Activated T-helper 1 cell treated with anti-CD3 and anti-CD28 coated beads, Interleukin-12 subunit alpha, Interleukin-12 subunit beta, Interleukin-2, Interleukin-4 antibody, amounts not matched to agents 30 ng/mL and 10 ng/mL and 1 ng/mL, durations not matched to agents 14 hours and 24 hours and 36 hours (primary cell): ENCODE measurements at regions not wholly inside any gene's neighbourhood (a gene's known extent, or its start where the extent isn't known, plus 50 kb on each side); places are given as distances from the start of the nearest gene placed in this dataset.

Experiments used
- DNase-seq: peaks from one replicate; pipeline ENCODE4 v3.0.0; 2021; ENCODE audit warnings: low spot score
- H3K27ac Mint-ChIP-seq: one replicate; pipeline ENCODE4 v1.8.0; 2021; ENCODE audit warnings: mild to moderate bottlenecking, mixed read lengths
- H3K27me3 Mint-ChIP-seq: one replicate; pipeline ENCODE4 v1.8.0; 2022; ENCODE audit warnings: mild to moderate bottlenecking, moderate library complexity, mixed read lengths; ENCODE audit not compliant: insufficient read depth
- H3K36me3 Mint-ChIP-seq: one replicate; pipeline ENCODE4 v1.8.0; 2021; ENCODE audit warnings: low read depth, mixed read lengths
- H3K4me1 Mint-ChIP-seq: one replicate; pipeline ENCODE4 v1.8.0; 2021; ENCODE audit warnings: low read depth, mixed read lengths
- H3K4me3 Mint-ChIP-seq: one replicate; pipeline ENCODE4 v1.8.0; 2021; ENCODE audit warnings: mild to moderate bottlenecking, moderate library complexity, mixed read lengths
- H3K9me3 Mint-ChIP-seq: one replicate; pipeline ENCODE4 v1.8.0; 2021; ENCODE audit warnings: mixed read lengths
- intact Hi-C: fragments of 100-400 bp; cut with micrococcal nuclease; formaldehyde crosslinking; loops from one replicate; pipeline ENCODE4 v1.15.1; 2024

DNA sequence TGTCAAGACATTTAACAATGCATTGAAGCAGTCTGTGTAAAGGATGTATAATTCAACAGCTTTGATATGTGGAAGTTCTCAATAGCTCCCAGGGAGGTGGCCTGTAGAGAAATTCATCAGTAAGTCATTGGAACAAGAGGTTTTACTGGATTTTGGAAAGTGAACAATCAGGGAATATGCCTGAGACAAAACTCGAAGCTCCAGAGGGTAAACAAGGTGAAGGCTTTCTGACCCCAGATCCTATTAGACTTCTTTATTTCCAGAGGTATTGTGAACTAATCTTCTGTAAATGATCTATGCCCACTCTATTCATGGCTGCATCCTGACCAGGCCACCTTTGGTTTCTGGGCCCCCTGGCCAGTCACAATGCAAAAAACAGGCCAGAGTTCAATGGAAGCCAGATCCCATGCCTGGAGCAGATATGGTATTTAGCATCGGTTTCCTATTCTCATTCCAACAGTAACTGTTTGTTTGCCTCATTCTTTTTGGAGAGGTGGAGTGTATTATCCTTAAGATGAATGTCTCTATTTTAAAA lies 177.3 kb downstream of the SATB1 start:
- H3K27ac Mint-ChIP-seq = no peak overlapping the region
- H3K9me3 Mint-ChIP-seq = no peaks in the 10 kb centered on the region
- H3K36me3 Mint-ChIP-seq = no peaks in the 10 kb centered on the region
- H3K4me1 Mint-ChIP-seq = no peaks in the 10 kb centered on the region
- no peak overlapping the region for H3K4me3 Mint-ChIP-seq
- peaks cover 4% of the 10 kb centered on the region for H3K27me3 Mint-ChIP-seq
- intact Hi-C loops = no loop called here
- DNase-seq = no peak

- no peak for DNase-seq
- H3K27ac Mint-ChIP-seq = no peak overlapping the region
- intact Hi-C loops = no loop called here
- H3K27me3 Mint-ChIP-seq = peaks cover 4% of the 10 kb centered on the region
- no peak overlapping the region for H3K4me3 Mint-ChIP-seq
- no peaks in the 10 kb centered on the region for H3K9me3 Mint-ChIP-seq
- no peaks in the 10 kb centered on the region for H3K36me3 Mint-ChIP-seq
- no peaks in the 10 kb centered on the region for H3K4me1 Mint-ChIP-seq
Observed at GRCh38 chr3:18247139-18247695, 177.9 kb downstream of the SATB1 start.

- no peak overlapping the region for H3K4me3 Mint-ChIP-seq
- no peaks in the 10 kb centered on the region for H3K9me3 Mint-ChIP-seq
- DNase-seq = no peak
- H3K36me3 Mint-ChIP-seq = no peaks in the 10 kb centered on the region
- intact Hi-C loops = no loop called here
- peaks cover 7% of the 10 kb centered on the region for H3K27me3 Mint-ChIP-seq
- no peaks in the 10 kb centered on the region for H3K4me1 Mint-ChIP-seq
- H3K27ac Mint-ChIP-seq = no peak overlapping the region
Observed at GRCh38 chr3:18246336-18247060, 178.6 kb downstream of the SATB1 start.

- Mint-ChIP-seq H3K36me3 (no peaks in the 10 kb centered on the region), H3K4me3 (no peak overlapping the region), H3K27me3 (peaks cover 7% of the 10 kb centered on the region), H3K27ac (no peak overlapping the region), H3K4me1 (no peaks in the 10 kb centered on the region), H3K9me3 (no peaks in the 10 kb centered on the region)
- DNase-seq = no peak
- intact Hi-C loops = no loop called here
Observed at GRCh38 chr3:18245721-18246120, 179.4 kb downstream of the SATB1 start.

GRCh38 chr3:18241837-18242236 lies 183.3 kb downstream of the SATB1 start:
- Mint-ChIP-seq H3K4me1 (peaks cover 4% of the 10 kb centered on the region), H3K4me3 (no peak overlapping the region), H3K27ac (no peak overlapping the region), H3K9me3 (no peaks in the 10 kb centered on the region), H3K27me3 (peaks cover 11% of the 10 kb centered on the region), H3K36me3 (no peaks in the 10 kb centered on the region)
- intact Hi-C loops = no loop called here
- no peak for DNase-seq

DNA sequence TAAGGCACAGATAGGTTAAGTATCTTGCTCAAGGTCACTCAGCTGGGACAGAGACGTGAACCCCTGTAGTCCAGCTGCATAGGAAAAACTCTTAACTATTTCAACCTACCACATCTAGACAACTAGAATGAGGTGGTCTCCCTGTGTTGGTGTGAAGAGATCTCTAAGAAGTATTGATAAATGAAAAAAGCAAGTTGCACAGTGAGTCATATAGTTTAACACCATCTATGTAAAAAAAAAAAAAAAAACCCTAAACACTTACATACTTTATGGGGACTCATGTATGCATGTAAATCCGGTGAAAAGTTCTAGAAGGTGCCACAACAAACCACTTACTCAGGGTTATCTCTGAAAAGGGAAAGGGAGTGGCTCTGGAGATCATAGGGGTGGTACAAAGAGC lies 185.5 kb downstream of the SATB1 start:
- Mint-ChIP-seq H3K4me3 (no peak overlapping the region), H3K27me3 (peaks cover 11% of the 10 kb centered on the region), H3K27ac (no peak overlapping the region), H3K9me3 (no peaks in the 10 kb centered on the region), H3K36me3 (no peaks in the 10 kb centered on the region), H3K4me1 (peaks cover 4% of the 10 kb centered on the region)
- DNase-seq = no peak
- intact Hi-C loops = no loop called here

DNA sequence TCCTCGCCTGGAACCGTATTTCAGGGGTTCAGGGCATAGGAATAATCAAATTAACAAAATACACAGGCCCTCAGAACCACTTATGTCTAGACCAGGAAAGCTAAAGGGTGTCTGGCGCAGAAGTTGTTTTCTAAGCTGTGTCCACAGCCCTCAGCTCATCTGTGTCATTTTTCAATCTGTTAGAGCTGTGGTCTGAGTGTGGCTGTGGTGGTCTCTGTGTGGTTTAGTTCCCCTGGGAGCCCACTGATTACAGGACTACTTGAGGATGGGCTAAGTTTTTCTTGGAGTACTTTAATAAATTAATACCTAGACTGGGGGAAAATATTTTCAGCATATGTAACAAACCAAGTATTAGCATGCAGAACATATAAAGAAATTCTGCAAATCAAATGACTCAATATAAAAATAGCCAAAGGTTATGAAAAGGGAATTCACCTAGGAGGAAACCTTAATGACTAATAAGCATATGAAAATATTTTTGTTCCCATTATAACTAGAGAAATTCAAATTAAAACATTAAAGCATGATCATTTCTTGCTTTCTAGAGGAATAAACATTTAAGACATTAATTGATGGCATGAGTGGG lies 186.3 kb downstream of the SATB1 start:
- Mint-ChIP-seq H3K4me1 (peaks cover 4% of the 10 kb centered on the region), H3K27me3 (peaks cover 11% of the 10 kb centered on the region), H3K36me3 (no peaks in the 10 kb centered on the region), H3K9me3 (no peaks in the 10 kb centered on the region), H3K27ac (no peak overlapping the region), H3K4me3 (no peak overlapping the region)
- intact Hi-C loops = no loop called here
- no peak for DNase-seq

DNA sequence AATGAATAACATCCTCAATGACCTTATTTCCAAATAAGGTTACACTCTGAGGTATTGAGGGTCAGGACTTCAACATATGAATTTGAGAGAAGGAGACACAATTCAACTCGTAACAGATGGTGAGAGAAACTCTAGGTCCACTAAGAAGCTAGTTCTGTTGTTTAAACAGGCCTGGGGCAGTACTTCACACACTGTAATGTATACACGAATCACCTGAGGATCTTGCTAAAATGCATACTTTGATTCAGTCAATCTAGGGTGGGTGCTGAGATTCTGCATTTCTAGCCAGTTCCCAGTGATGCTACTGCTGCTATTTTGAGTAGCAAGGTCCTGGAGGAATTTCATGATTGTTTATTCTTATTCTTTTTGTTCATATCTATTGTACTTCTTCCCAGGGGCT lies 186.8 kb downstream of the SATB1 start:
- no peak overlapping the region for H3K27ac Mint-ChIP-seq
- H3K27me3 Mint-ChIP-seq = peaks cover 10% of the 10 kb centered on the region
- H3K9me3 Mint-ChIP-seq = no peaks in the 10 kb centered on the region
- intact Hi-C loops = no loop called here
- no peak overlapping the region for H3K4me3 Mint-ChIP-seq
- peaks cover 4% of the 10 kb centered on the region for H3K4me1 Mint-ChIP-seq
- DNase-seq = no peak
- H3K36me3 Mint-ChIP-seq = no peaks in the 10 kb centered on the region

DNA sequence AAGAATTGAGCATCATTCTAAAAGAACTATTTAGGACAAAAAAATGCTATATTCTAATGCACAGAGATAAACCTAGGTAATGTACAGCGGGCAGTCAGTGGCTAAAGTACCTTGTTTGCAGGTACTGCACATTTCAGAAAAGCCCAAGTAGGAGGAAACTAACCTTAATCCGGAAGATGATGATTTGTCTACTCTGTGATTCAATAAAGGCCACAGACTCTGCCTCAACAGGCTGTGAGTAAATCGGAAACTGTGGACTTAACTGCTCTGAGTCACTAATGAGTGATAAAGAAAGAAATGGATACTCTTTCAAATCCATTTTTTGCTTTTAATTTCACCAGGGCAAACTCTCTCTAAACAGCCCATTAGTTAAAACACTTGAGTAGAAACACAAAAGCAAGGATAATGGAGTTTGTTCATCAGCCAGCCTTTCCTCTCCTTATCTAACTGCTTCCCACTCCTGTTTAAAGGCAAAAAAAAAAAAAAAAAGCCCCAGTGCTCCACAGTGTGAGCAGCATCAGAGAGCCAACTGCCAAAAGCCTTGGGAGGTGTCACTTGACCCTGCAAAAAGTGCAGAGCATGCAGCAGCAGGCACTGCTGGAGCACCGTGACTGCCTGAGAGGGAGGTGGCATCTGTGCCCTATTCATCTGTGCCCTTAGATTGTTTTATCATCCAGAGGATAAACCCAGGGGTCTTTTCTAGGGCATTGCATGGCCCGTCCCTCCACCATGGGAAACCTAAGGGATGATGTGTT lies 187.7 kb downstream of the SATB1 start:
- H3K36me3 Mint-ChIP-seq = no peaks in the 10 kb centered on the region
- no peak overlapping the region for H3K4me3 Mint-ChIP-seq
- DNase-seq = no peak
- peaks cover 4% of the 10 kb centered on the region for H3K4me1 Mint-ChIP-seq
- H3K27ac Mint-ChIP-seq = no peak overlapping the region
- H3K9me3 Mint-ChIP-seq = no peaks in the 10 kb centered on the region
- intact Hi-C loops = no loop called here
- H3K27me3 Mint-ChIP-seq = peaks cover 13% of the 10 kb centered on the region

GRCh38 chr3:18236726-18237125 lies 188.4 kb downstream of the SATB1 start:
- Mint-ChIP-seq H3K9me3 (no peaks in the 10 kb centered on the region), H3K36me3 (no peaks in the 10 kb centered on the region), H3K4me3 (no peak overlapping the region), H3K4me1 (peaks cover 4% of the 10 kb centered on the region), H3K27me3 (peaks cover 11% of the 10 kb centered on the region), H3K27ac (no peak overlapping the region)
- DNase-seq = no peak
- intact Hi-C loops = no loop called here

- Mint-ChIP-seq H3K27me3 (peaks cover 10% of the 10 kb centered on the region), H3K27ac (no peak overlapping the region), H3K9me3 (no peaks in the 10 kb centered on the region), H3K4me1 (peaks cover 4% of the 10 kb centered on the region), H3K36me3 (no peaks in the 10 kb centered on the region), H3K4me3 (no peak overlapping the region)
- intact Hi-C loops = no loop called here
- DNase-seq = no peak
Observed at GRCh38 chr3:18234717-18235335, 190.3 kb downstream of the SATB1 start.

DNA sequence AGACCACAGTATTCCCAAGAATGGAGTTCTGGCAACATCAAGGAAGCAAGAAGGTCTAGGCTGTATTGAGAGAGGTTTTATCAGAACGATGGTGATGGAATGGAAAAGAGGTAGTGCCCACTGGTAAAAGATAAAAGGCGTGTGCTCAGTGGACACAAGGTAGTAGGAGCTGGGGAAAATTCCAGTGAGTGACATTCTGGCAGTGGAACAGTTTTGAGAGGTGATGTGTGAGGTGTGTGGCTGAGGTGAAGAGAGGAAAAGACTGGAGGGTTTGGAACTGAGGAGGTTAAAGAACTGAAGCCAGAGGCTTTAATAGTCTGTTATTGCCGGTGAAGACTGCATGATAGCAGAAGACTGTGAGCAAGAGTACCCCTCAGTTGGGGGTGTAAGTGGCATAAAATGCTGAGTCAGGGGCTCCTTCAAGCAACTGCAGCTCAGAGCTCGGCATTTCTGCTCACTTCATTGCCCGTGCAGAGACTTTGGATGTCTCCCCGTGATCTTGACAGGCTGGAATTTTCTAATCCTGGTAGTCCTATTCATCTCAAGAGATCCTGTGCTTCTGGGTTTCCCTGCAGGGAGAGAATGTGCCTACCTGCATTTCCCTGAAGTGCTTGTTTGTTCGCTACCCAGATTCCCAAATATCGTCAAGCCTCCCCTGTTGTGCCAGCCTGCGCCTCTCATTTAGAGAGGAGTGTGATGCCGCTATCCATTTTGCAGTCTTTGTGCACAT lies 191.0 kb downstream of the SATB1 start:
- intact Hi-C loops = no loop called here
- no peak overlapping the region for H3K27ac Mint-ChIP-seq
- peaks cover 4% of the 10 kb centered on the region for H3K4me1 Mint-ChIP-seq
- no peak overlapping the region for H3K4me3 Mint-ChIP-seq
- peaks cover 6% of the 10 kb centered on the region for H3K27me3 Mint-ChIP-seq
- no peaks in the 10 kb centered on the region for H3K9me3 Mint-ChIP-seq
- H3K36me3 Mint-ChIP-seq = no peaks in the 10 kb centered on the region
- no peak for DNase-seq
